ENCODE measurements at regions not wholly inside any gene's neighbourhood (a gene's known extent, or its start where the extent isn't known, plus 50 kb on each side); places are given as distances from the start of the nearest gene placed in this dataset.

- H3K4me1 Mint-ChIP-seq: peaks cover 6 to 8% of the 10 kb centered on the region in 2 experiments
- H4K5ac ChIP-seq (ENCODE audit: insufficient read length, low read depth, low read length): no peak overlapping the region
- H2BK15ac ChIP-seq (ENCODE audit: low read depth, low read length): no peak overlapping the region
- H3K18ac ChIP-seq (ENCODE audit: insufficient read length, low read depth, low read length): no peak overlapping the region
- no peak overlapping the region for H3T11ph ChIP-seq (ENCODE audit: low read length)
- H3K27ac ChIP-seq (ENCODE audit: insufficient read length, low read depth, low read length): no peak overlapping the region
- H2BK5ac ChIP-seq (ENCODE audit: insufficient read length, low read length): no peak overlapping the region
- H3K23me2 ChIP-seq (ENCODE audit: insufficient read length, low read depth, low read length, poor library complexity, severe bottlenecking): no peaks in the 10 kb centered on the region
- H2AK5ac ChIP-seq (ENCODE audit: insufficient read length, low read length): no peak overlapping the region
- H3K27me3 ChIP-seq (ENCODE audit: insufficient read depth, low read length): no peaks in the 10 kb centered on the region
- H3K4me1 ChIP-seq (ENCODE audit: insufficient read depth, low read length): no peaks in the 10 kb centered on the region
- H3K9ac ChIP-seq (ENCODE audit: extremely low read depth, insufficient read length, low read length): no peak overlapping the region
- no peak overlapping the region for H2AFZ ChIP-seq (ENCODE audit: low read length)
- no peak overlapping the region for H2BK12ac ChIP-seq (ENCODE audit: insufficient read length, low read depth, low read length)
- no peak overlapping the region for H3K14ac ChIP-seq (ENCODE audit: insufficient read depth, low read length)
- TF ChIP-seq CTCF (conservative IDR thresholded peaks at IDR 0.05): no peak
- no peak overlapping the region for H3K27ac Mint-ChIP-seq
- DNase-seq: no peak
- H3K23ac ChIP-seq (ENCODE audit: insufficient read length, low read depth, low read length): no peak overlapping the region
- no peak overlapping the region for H2BK120ac ChIP-seq (ENCODE audit: low read depth, low read length, poor library complexity, severe bottlenecking)
- H2BK20ac ChIP-seq (ENCODE audit: low read depth, low read length, poor library complexity, severe bottlenecking): no peak overlapping the region
- H3K9me3 ChIP-seq (ENCODE audit: control insufficient read depth, low read depth, low read length): no peaks in the 10 kb centered on the region
- no peak overlapping the region for H3K4ac ChIP-seq (ENCODE audit: low read depth, low read length)
- H3K79me1 ChIP-seq (ENCODE audit: insufficient read depth, low read depth, low read length, poor library complexity, severe bottlenecking): no peaks in the 10 kb centered on the region
- no peaks in the 10 kb centered on the region for H4K20me1 ChIP-seq (ENCODE audit: control insufficient read depth, insufficient read depth, insufficient read length)
- H4K8ac ChIP-seq (replicated peaks; ENCODE audit: insufficient read length, low read depth, low read length): no peak overlapping the region
- peaks cover 1 to 4% of the 10 kb centered on the region in 2 experiments; a peak in 3 of 5 replicates for H3K9me3 Mint-ChIP-seq
- no CpG with 5 or more reads among the region's 5 CpGs for WGBS (ENCODE audit: extremely low coverage, insufficient read length, low lambda C conversion rate)
- no peaks in the 10 kb centered on the region for H3K79me2 ChIP-seq (ENCODE audit: insufficient read depth, low read length)
- no peak overlapping the region for H3K4me2 ChIP-seq (ENCODE audit: insufficient read depth, insufficient read length, low read length)
- no peak overlapping the region for H4K91ac ChIP-seq (ENCODE audit: insufficient read length, low read depth, low read length)
- H3K27me3 Mint-ChIP-seq (ENCODE audit: low read depth): peaks cover 34% of the 10 kb centered on the region
- H3K36me3 Mint-ChIP-seq (ENCODE audit: insufficient read depth in 1 of 3, low read depth in 3 of 3): no peaks in the 10 kb centered on the region
- no peak overlapping the region for H3K4me3 Mint-ChIP-seq
- no peak overlapping the region for H3K56ac ChIP-seq (ENCODE audit: insufficient read length, low read depth, low read length)
Measured at GRCh38 chr11:134669796-134670195, 257.8 kb upstream of the B3GAT1 start.
